PC-9 (cell line): ENCODE measurements at regions not wholly inside any gene's neighbourhood (a gene's known extent, or its start where the extent isn't known, plus 50 kb on each side); places are given as distances from the start of the nearest gene placed in this dataset.

Experiments used
- BruUV-seq: library from RNA; stranded (reverse); fragments of 400-500 nt; replicated peaks from 2 replicates; lab custom pipeline; 2021; lab: Mats Ljungman, UMichigan
- CTCF ChIA-PET: fragments of 300-600 bp; sonication (Branson Sonifier 250); formaldehyde crosslinking; loops from one replicate; lab custom pipeline; 2022; ENCODE audit warnings: antibody characterized with exemption; lab: Charles Lee
- POLR2A ChIA-PET: fragments of 300-600 bp; sonication (Branson Sonifier 250); formaldehyde crosslinking; loops from one replicate; lab custom pipeline; 2022; ENCODE audit warnings: antibody characterized with exemption; ENCODE audit not compliant: unreplicated experiment; lab: Charles Lee
- DNase-seq, 2 experiments: peaks; one replicate each; pipeline versions ENCODE4 v3.0.0 to v3.0.0-alpha.2; 2015 to 2022; ENCODE audit warnings: mixed read lengths in 1 of 2
- H2AFZ ChIP-seq: fragments of 200-600 bp; sonication (generic); 2 replicates; pipeline ENCODE4 v1.8.1; 2017; ENCODE audit warnings: antibody characterized with exemption
- H3F3A ChIP-seq: fragments of 200-600 bp; sonication (generic); 2 replicates; pipeline ENCODE4 v1.8.1; 2017; ENCODE audit warnings: antibody characterized with exemption, mild to moderate bottlenecking, low read depth; ENCODE audit not compliant: insufficient read depth
- H3K27ac ChIP-seq: fragments of 200-600 bp; sonication (generic); 2 replicates; pipeline ENCODE4 v1.6.1; 2016; ENCODE audit warnings: mixed run types
- H3K27me3 ChIP-seq: fragments of 200-600 bp; sonication (generic); 2 replicates; pipeline ENCODE4 v1.6.1; 2016; ENCODE audit warnings: low read depth, mixed run types; ENCODE audit not compliant: insufficient read depth
- H3K36me3 ChIP-seq: fragments of 200-600 bp; sonication (generic); 2 replicates; pipeline ENCODE4 v1.6.1; 2016; ENCODE audit warnings: low read depth, mixed run types
- H3K4me1 ChIP-seq: fragments of 200-600 bp; sonication (generic); replicated peaks from 2 replicates; pipeline ENCODE4 v1.6.1; 2016; ENCODE audit warnings: mixed run types; ENCODE audit not compliant: insufficient read depth
- H3K4me2 ChIP-seq: fragments of 200-600 bp; sonication (generic); 2 replicates; pipeline ENCODE4 v1.6.1; 2017; ENCODE audit warnings: mixed run types
- H3K4me3 ChIP-seq: fragments of 200-600 bp; sonication (generic); 2 replicates; pipeline ENCODE4 v1.6.1; 2016; ENCODE audit warnings: mixed run types
- H3K79me2 ChIP-seq: fragments of 200-600 bp; sonication (generic); 2 replicates; pipeline ENCODE4 v1.6.1; 2017; ENCODE audit warnings: low read depth, mixed run types
- H3K9me2 ChIP-seq: fragments of 200-600 bp; sonication (generic); 2 replicates; pipeline ENCODE4 v1.8.1; 2017; ENCODE audit warnings: mild to moderate bottlenecking; ENCODE audit not compliant: insufficient read depth
- H3K9me3 ChIP-seq: fragments of 200-600 bp; sonication (generic); 2 replicates; pipeline ENCODE4 v1.8.1; 2016; ENCODE audit warnings: low read depth; ENCODE audit not compliant: insufficient read depth
- H4K20me1 ChIP-seq: fragments of 200-600 bp; sonication (generic); 2 replicates; pipeline ENCODE4 v1.8.1; 2017; ENCODE audit not compliant: insufficient read depth
- CTCF ChIP-seq: fragments of 200-600 bp; sonication (generic); conservative IDR thresholded peaks from 2 replicates; pipeline ENCODE4 v1.6.1; 2017; ENCODE audit warnings: mixed run types, antibody characterized with exemption, mild to moderate bottlenecking, moderate library complexity
- EZH2 ChIP-seq: fragments of 200-600 bp; sonication (generic); IDR thresholded peaks from 2 replicates; pipeline ENCODE4 v1.8.0; 2017; ENCODE audit warnings: antibody characterized with exemption, low read depth
- intact Hi-C: fragments of 100-400 bp; cut with micrococcal nuclease; formaldehyde crosslinking; loops from one replicate; pipeline ENCODE4 v1.10.0; 2022; ENCODE audit not compliant: unreplicated experiment

- H3K27me3 ChIP-seq = peaks cover 32% of the 10 kb centered on the region; the same call in 1 of the 2 replicates
- BruUV-seq = no TSS peak
- CTCF ChIA-PET = no interaction called here
Observed at GRCh38 chr18:77526962-77527361, 277.3 kb downstream of the GALR1 start.

GRCh38 chr18:77528872-77529271 lies 279.2 kb downstream of the GALR1 start:
- Histone ChIP-seq H3K4me2 (no peak overlapping the region), H3K4me3 (no peak overlapping the region), H3K9me2 (no peaks in the 10 kb centered on the region), H3K79me2 (no peaks in the 10 kb centered on the region), H2AFZ (no peak overlapping the region), H3F3A (no peaks in the 10 kb centered on the region), H3K27me3 (peaks cover 32% of the 10 kb centered on the region; the same call in 1 of the 2 replicates), H3K36me3 (no peaks in the 10 kb centered on the region), H4K20me1 (no peaks in the 10 kb centered on the region), H3K27ac (no peak overlapping the region), H3K4me1 (no peaks in the 10 kb centered on the region), H3K9me3 (no peaks in the 10 kb centered on the region)
- intact Hi-C loops = no loop called here
- TF ChIP-seq EZH2 (no peak), CTCF (no peak)
- CTCF ChIA-PET = no interaction called here
- no peak for DNase-seq
- POLR2A ChIA-PET = no interaction called here
- no TSS peak for BruUV-seq

More at GRCh38 chr18:77526962-77527361, 277.3 kb downstream of the GALR1 start:
- H3K4me3 ChIP-seq = no peak overlapping the region
- POLR2A ChIA-PET = no interaction called here
- H3F3A ChIP-seq = no peaks in the 10 kb centered on the region
- intact Hi-C loops = no loop called here
- DNase-seq = no peak
- no peaks in the 10 kb centered on the region for H3K36me3 ChIP-seq
- no peak overlapping the region for H3K27ac ChIP-seq
- H2AFZ ChIP-seq = no peak overlapping the region
- no peaks in the 10 kb centered on the region for H3K9me2 ChIP-seq
- H3K4me1 ChIP-seq = no peaks in the 10 kb centered on the region
- TF ChIP-seq CTCF = no peak
- TF ChIP-seq EZH2 = no peak
- no peaks in the 10 kb centered on the region for H4K20me1 ChIP-seq
- no peak overlapping the region for H3K4me2 ChIP-seq
- no peaks in the 10 kb centered on the region for H3K79me2 ChIP-seq
- H3K9me3 ChIP-seq = no peaks in the 10 kb centered on the region

- no peaks in the 10 kb centered on the region for H3K79me2 ChIP-seq
- no peak overlapping the region for H3K27ac ChIP-seq
- BruUV-seq = no TSS peak
- intact Hi-C loops = no loop called here
- no peaks in the 10 kb centered on the region for H4K20me1 ChIP-seq
- H3K36me3 ChIP-seq = no peaks in the 10 kb centered on the region
- no peak overlapping the region for H3K4me3 ChIP-seq
- H3F3A ChIP-seq = no peaks in the 10 kb centered on the region
- ChIA-PET CTCF (no interaction called here), POLR2A (no interaction called here)
- no peak overlapping the region for H3K4me2 ChIP-seq
- no peaks in the 10 kb centered on the region for H3K9me2 ChIP-seq
- no peak for TF ChIP-seq EZH2
- TF ChIP-seq CTCF = no peak
- no peaks in the 10 kb centered on the region for H3K9me3 ChIP-seq
- H3K27me3 ChIP-seq = peaks cover 29% of the 10 kb centered on the region; the same call in 1 of the 2 replicates
- no peak for DNase-seq
- H3K4me1 ChIP-seq = no peaks in the 10 kb centered on the region
- H2AFZ ChIP-seq = no peak overlapping the region
Observed at GRCh38 chr18:77529492-77530176, 280.0 kb downstream of the GALR1 start.
